Activated CD8-positive, alpha-beta memory T cell treated with anti-CD3 and anti-CD28 coated beads, Interleukin-2, amount 10 ng/mL, durations not matched to agents 7 days and 5 days (primary cell): ENCODE measurements at regions not wholly inside any gene's neighbourhood (a gene's known extent, or its start where the extent isn't known, plus 50 kb on each side); places are given as distances from the start of the nearest gene placed in this dataset.

Experiments
- ATAC-seq: fragments of 150-1000 bp; cut with Tn5 transposase; one replicate; pipeline ENCODE4 v1.10.0; 2021; ENCODE audit warnings: moderate library complexity
- CTCF ChIA-PET: fragments of 350-600 bp; sonication (Branson Sonifier 250); formaldehyde crosslinking; loops from one replicate; lab custom pipeline; 2021; ENCODE audit warnings: antibody characterized with exemption; lab: Charles Lee
- DNase-seq: peaks from one replicate; pipeline ENCODE4 v3.0.0-alpha.2; 2020
- H3K27ac Mint-ChIP-seq: one replicate; pipeline ENCODE4 v1.8.0; 2021; ENCODE audit warnings: mild to moderate bottlenecking, mixed read lengths
- H3K27me3 Mint-ChIP-seq: one replicate; pipeline ENCODE4 v1.8.0; 2021; ENCODE audit warnings: mixed read lengths
- H3K36me3 Mint-ChIP-seq: one replicate; pipeline ENCODE4 v1.8.0; 2021; ENCODE audit warnings: mild to moderate bottlenecking, mixed read lengths
- H3K4me1 Mint-ChIP-seq: one replicate; pipeline ENCODE4 v1.8.0; 2021; ENCODE audit warnings: mixed read lengths
- H3K4me3 Mint-ChIP-seq: one replicate; pipeline ENCODE4 v1.8.0; 2021; ENCODE audit warnings: mild to moderate bottlenecking, moderate library complexity, mixed read lengths
- H3K9me3 Mint-ChIP-seq: one replicate; pipeline ENCODE4 v1.8.0; 2022; ENCODE audit warnings: low read depth, mixed read lengths

GRCh38 chr3:107962946-107963345, 127.9 kb downstream of the CD47 start:
- Mint-ChIP-seq H3K9me3 (no peaks in the 10 kb centered on the region), H3K4me3 (no peak overlapping the region), H3K4me1 (no peaks in the 10 kb centered on the region), H3K27me3 (no peaks in the 10 kb centered on the region), H3K27ac (no peak overlapping the region), H3K36me3 (no peaks in the 10 kb centered on the region)
- DNase-seq (no peak), ATAC-seq (no peak)
- CTCF ChIA-PET = no interaction called here

- Mint-ChIP-seq H3K27ac (no peak overlapping the region), H3K4me3 (no peak overlapping the region), H3K36me3 (no peaks in the 10 kb centered on the region), H3K4me1 (no peaks in the 10 kb centered on the region), H3K9me3 (no peaks in the 10 kb centered on the region), H3K27me3 (no peaks in the 10 kb centered on the region)
- ATAC-seq = no peak
- DNase-seq = no peak
- CTCF ChIA-PET = no interaction called here
Observed at GRCh38 chr3:107962037-107962436, 128.8 kb downstream of the CD47 start.

GRCh38 chr3:107959550-107960154, 131.2 kb downstream of the CD47 start:
- DNase-seq (no peak), ATAC-seq (no peak)
- H3K9me3 Mint-ChIP-seq = no peaks in the 10 kb centered on the region
- no peak overlapping the region for H3K27ac Mint-ChIP-seq
- H3K4me1 Mint-ChIP-seq = peaks cover 7% of the 10 kb centered on the region
- CTCF ChIA-PET = no interaction called here
- no peaks in the 10 kb centered on the region for H3K36me3 Mint-ChIP-seq
- H3K27me3 Mint-ChIP-seq = no peaks in the 10 kb centered on the region
- H3K4me3 Mint-ChIP-seq = no peak overlapping the region

GRCh38 chr3:107958146-107958545, 132.7 kb downstream of the CD47 start:
- Mint-ChIP-seq H3K27ac (no peak overlapping the region), H3K4me1 (peaks cover 17% of the 10 kb centered on the region), H3K27me3 (no peaks in the 10 kb centered on the region), H3K9me3 (no peaks in the 10 kb centered on the region), H3K4me3 (no peak overlapping the region), H3K36me3 (no peaks in the 10 kb centered on the region)
- DNase-seq (no peak), ATAC-seq (no peak)
- CTCF ChIA-PET = no interaction called here

- no peaks in the 10 kb centered on the region for H3K9me3 Mint-ChIP-seq
- H3K27me3 Mint-ChIP-seq = no peaks in the 10 kb centered on the region
- ATAC-seq (no peak), DNase-seq (no peak)
- no peak overlapping the region for H3K27ac Mint-ChIP-seq
- no peaks in the 10 kb centered on the region for H3K36me3 Mint-ChIP-seq
- CTCF ChIA-PET = interaction anchor here (1.5 kb wide), 1 partner anchor 29 kb away, joined by 6 read pairs; no protein-coding TSS in a partner anchor
- no peak overlapping the region for H3K4me3 Mint-ChIP-seq
- H3K4me1 Mint-ChIP-seq = peaks cover 18% of the 10 kb centered on the region
Observed at GRCh38 chr3:107956991-107957900, 133.6 kb downstream of the CD47 start.

GRCh38 chr3:107954845-107955244, 136.0 kb downstream of the CD47 start:
- Mint-ChIP-seq H3K9me3 (peaks cover 3% of the 10 kb centered on the region), H3K36me3 (peaks cover 3% of the 10 kb centered on the region), H3K4me3 (no peak overlapping the region), H3K27ac (no peak overlapping the region), H3K4me1 (peaks cover 18% of the 10 kb centered on the region), H3K27me3 (no peaks in the 10 kb centered on the region)
- no peak for DNase-seq
- peak; percentile 42 for ATAC-seq
- CTCF ChIA-PET = interaction anchor here (1.3 kb wide), 1 partner anchor 16 kb away, joined by 3 read pairs; no protein-coding TSS in a partner anchor

- Mint-ChIP-seq H3K4me3 (no peak overlapping the region), H3K9me3 (peaks cover 3% of the 10 kb centered on the region), H3K27ac (no peak overlapping the region), H3K4me1 (peaks cover 18% of the 10 kb centered on the region), H3K27me3 (no peaks in the 10 kb centered on the region), H3K36me3 (peaks cover 3% of the 10 kb centered on the region)
- ATAC-seq (no peak), DNase-seq (no peak)
- CTCF ChIA-PET = interaction anchor here (0.7 kb wide), 1 partner anchor 30 kb away, joined by 3 read pairs; no protein-coding TSS in a partner anchor
Observed at GRCh38 chr3:107953722-107954121, 137.1 kb downstream of the CD47 start.

GRCh38 chr3:107951126-107951525, 139.7 kb downstream of the CD47 start:
- CTCF ChIA-PET = no interaction called here
- Mint-ChIP-seq H3K27ac (no peak overlapping the region), H3K4me1 (peaks cover 18% of the 10 kb centered on the region), H3K9me3 (peaks cover 3% of the 10 kb centered on the region), H3K4me3 (no peak overlapping the region), H3K36me3 (peaks cover 3% of the 10 kb centered on the region), H3K27me3 (no peaks in the 10 kb centered on the region)
- ATAC-seq = no peak
- DNase-seq = no peak

- Mint-ChIP-seq H3K9me3 (peaks cover 3% of the 10 kb centered on the region), H3K36me3 (peaks cover 3% of the 10 kb centered on the region), H3K27me3 (no peaks in the 10 kb centered on the region), H3K4me3 (no peak overlapping the region), H3K4me1 (peaks cover 18% of the 10 kb centered on the region), H3K27ac (no peak overlapping the region)
- CTCF ChIA-PET = no interaction called here
- ATAC-seq (no peak), DNase-seq (no peak)
Observed at GRCh38 chr3:107950417-107950816, 140.4 kb downstream of the CD47 start.

- no peak overlapping the region for H3K4me3 Mint-ChIP-seq
- no peak overlapping the region for H3K27ac Mint-ChIP-seq
- ATAC-seq (no peak), DNase-seq (no peak)
- CTCF ChIA-PET = interaction anchor here (1.6 kb wide), 1 partner anchor 22 kb away, joined by 6 read pairs; no protein-coding TSS in a partner anchor
- peaks cover 9% of the 10 kb centered on the region for H3K4me1 Mint-ChIP-seq
- H3K27me3 Mint-ChIP-seq = no peaks in the 10 kb centered on the region
- peaks cover 3% of the 10 kb centered on the region for H3K36me3 Mint-ChIP-seq
- H3K9me3 Mint-ChIP-seq = peaks cover 3% of the 10 kb centered on the region
Observed at GRCh38 chr3:107949394-107949970, 141.3 kb downstream of the CD47 start.

- H3K27ac Mint-ChIP-seq = no peak overlapping the region
- CTCF ChIA-PET = no interaction called here
- H3K4me3 Mint-ChIP-seq = no peak overlapping the region
Observed at GRCh38 chr3:107947203-107947602, 143.6 kb downstream of the CD47 start.

GRCh38 chr3:107946700-107947099, 144.1 kb downstream of the CD47 start:
- ATAC-seq = no peak
- no peak overlapping the region for H3K4me3 Mint-ChIP-seq
- no peaks in the 10 kb centered on the region for H3K27me3 Mint-ChIP-seq
- DNase-seq = no peak
- peaks cover 3% of the 10 kb centered on the region for H3K36me3 Mint-ChIP-seq
- H3K27ac Mint-ChIP-seq = no peak overlapping the region
- H3K9me3 Mint-ChIP-seq = peaks cover 3% of the 10 kb centered on the region
- CTCF ChIA-PET = no interaction called here
- peaks cover 18% of the 10 kb centered on the region for H3K4me1 Mint-ChIP-seq

More at GRCh38 chr3:107947203-107947602, 143.6 kb downstream of the CD47 start:
- DNase-seq = no peak
- Mint-ChIP-seq H3K36me3 (peaks cover 4% of the 10 kb centered on the region), H3K27me3 (no peaks in the 10 kb centered on the region), H3K9me3 (peaks cover 3% of the 10 kb centered on the region), H3K4me1 (peaks cover 13% of the 10 kb centered on the region)
- no peak for ATAC-seq

- Mint-ChIP-seq H3K27me3 (no peaks in the 10 kb centered on the region), H3K9me3 (no peaks in the 10 kb centered on the region), H3K4me1 (peaks cover 21% of the 10 kb centered on the region), H3K27ac (no peak overlapping the region), H3K4me3 (no peak overlapping the region), H3K36me3 (peaks cover 1% of the 10 kb centered on the region)
- ATAC-seq (no peak), DNase-seq (no peak)
- CTCF ChIA-PET = interaction anchor here (0.9 to 1.4 kb wide), 2 partner anchors 18 to 108 kb away, joined by 3 to 7 read pairs; no protein-coding TSS in a partner anchor
Observed at GRCh38 chr3:107945417-107946094, 145.3 kb downstream of the CD47 start.
